Kidney (tissue), 13 donors: ENCODE measurements at regions not wholly inside any gene's neighbourhood (a gene's known extent, or its start where the extent isn't known, plus 50 kb on each side); places are given as distances from the start of the nearest gene placed in this dataset.

Source experiments
- DNase-seq, 5 donors: peaks; one replicate each; pipeline ENCODE4 v3.0.0-alpha.2; 2013 to 2020
- FAIRE-seq: peaks from 2 replicates; lab custom pipeline; 2012; peaks lifted over from hg19 to GRCh38; lab: Jason Lieb, UNC
- H3K27ac ChIP-seq, 2 donors: one replicate each; pipeline ENCODE4 v1.7.0; 2013; ENCODE audit warnings: low read depth in 2 of 2, low read length in 2 of 2, inconsistent platforms in 1 of 2
- H3K27me3 ChIP-seq: one replicate; pipeline ENCODE4 v1.7.1; 2013; ENCODE audit warnings: low read length, inconsistent platforms; ENCODE audit not compliant: control insufficient read depth, insufficient read depth
- H3K36me3 ChIP-seq, 3 donors: one replicate each; pipeline versions ENCODE4 v1.7.0 to v1.7.1; 2013; ENCODE audit warnings: low read length in 3 of 3, control low read depth in 1 of 3, inconsistent platforms in 1 of 3; ENCODE audit not compliant: insufficient read depth in 3 of 3, control insufficient read depth in 2 of 3
- H3K4me1 ChIP-seq, 3 donors: one replicate each; pipeline versions ENCODE4 v1.7.0 to v1.7.1; 2013; ENCODE audit warnings: low read length in 3 of 3, inconsistent platforms in 1 of 3, low read depth in 1 of 3; ENCODE audit not compliant: control insufficient read depth in 2 of 3, insufficient read depth in 2 of 3
- H3K4me3 ChIP-seq, 3 donors: one replicate each; pipeline versions ENCODE4 v1.7.0 to v1.8.1; 2013; ENCODE audit warnings: low read length in 3 of 3, control low read depth in 1 of 3, inconsistent platforms in 1 of 3
- H3K9ac ChIP-seq, 3 donors: one replicate each; pipeline versions ENCODE4 v1.7.0 to v1.7.1; 2013; ENCODE audit warnings: low read length in 3 of 3, control low read depth in 1 of 3, inconsistent platforms in 1 of 3
- H3K9me3 ChIP-seq, 3 donors: one replicate each; pipeline versions ENCODE4 v1.7.0 to v1.7.1; 2013; ENCODE audit warnings: low read length in 3 of 3, control low read depth in 1 of 3, inconsistent platforms in 1 of 3; ENCODE audit not compliant: control insufficient read depth in 2 of 3, insufficient read depth in 1 of 3
- CTCF ChIP-seq: IDR thresholded peaks from 3 replicates; pipeline ENCODE4 v1.5.1; 2012; ENCODE audit warnings: mild to moderate bottlenecking, moderate library complexity, borderline replicate concordance; ENCODE audit not compliant: insufficient read depth; ENCODE audit errors: extremely low read depth
- intact Hi-C: fragments of 100-400 bp; cut with DNase I; formaldehyde crosslinking; loops from one replicate; pipeline ENCODE4 v1.11.1; 2022
- donor health status: control.
- donor health status: control.
- donor health status: control.
- donor health status: control.
- donor health status: control.
- donor health status: DM: yes; HTN: yes; CAD: no.
- donor health status: Normal renal cell carcinoma (clear cell type).

GRCh38 chr3:34583451-34583850, 785.0 kb downstream of the PDCD6IP start:
- H3K9ac ChIP-seq: no peak overlapping the region
- intact Hi-C loops: no loop called here
- no peak overlapping the region for H3K27ac ChIP-seq
- no peak for FAIRE-seq
- H3K27me3 ChIP-seq: no peaks in the 10 kb centered on the region
- H3K36me3 ChIP-seq: no peaks in the 10 kb centered on the region
- H3K4me1 ChIP-seq: no peaks in the 10 kb centered on the region
- DNase-seq: no peak
- no peaks in the 10 kb centered on the region for H3K9me3 ChIP-seq
- no peak overlapping the region for H3K4me3 ChIP-seq
- no peak for TF ChIP-seq CTCF

GRCh38 chr3:34584971-34585370, 786.5 kb downstream of the PDCD6IP start:
- no peaks in the 10 kb centered on the region for H3K9me3 ChIP-seq
- TF ChIP-seq CTCF: no peak
- no peak overlapping the region for H3K9ac ChIP-seq
- H3K27ac ChIP-seq: no peak overlapping the region
- H3K4me3 ChIP-seq: no peak overlapping the region
- H3K27me3 ChIP-seq: no peaks in the 10 kb centered on the region
- DNase-seq (no peak), FAIRE-seq (no peak)
- no peaks in the 10 kb centered on the region for H3K36me3 ChIP-seq
- no peaks in the 10 kb centered on the region for H3K4me1 ChIP-seq
- intact Hi-C loops: no loop called here

GRCh38 chr3:34599595-34599994, 801.2 kb downstream of the PDCD6IP start:
- H3K27me3 ChIP-seq: no peaks in the 10 kb centered on the region
- intact Hi-C loops: no loop called here
- no peaks in the 10 kb centered on the region for H3K36me3 ChIP-seq
- H3K27ac ChIP-seq: no peak overlapping the region
- no peak overlapping the region for H3K4me3 ChIP-seq
- no peak overlapping the region for H3K9ac ChIP-seq
- FAIRE-seq (no peak), DNase-seq (no peak)
- no peaks in the 10 kb centered on the region for H3K9me3 ChIP-seq
- H3K4me1 ChIP-seq: no peaks in the 10 kb centered on the region
- TF ChIP-seq CTCF: no peak

- Histone ChIP-seq H3K4me3 (no peak overlapping the region), H3K36me3 (no peaks in the 10 kb centered on the region), H3K9me3 (peaks cover 0 to 10% (median 0%) of the 10 kb centered on the region in 3 donors), H3K27me3 (no peaks in the 10 kb centered on the region), H3K9ac (no peak overlapping the region), H3K27ac (no peak overlapping the region), H3K4me1 (no peaks in the 10 kb centered on the region)
- TF ChIP-seq CTCF: no peak
- DNase-seq (no peak), FAIRE-seq (no peak)
- intact Hi-C loops: no loop called here
These were observed 821.6 kb downstream of the PDCD6IP start for GRCh38 chr3:34619990-34620389.
